ENCODE measurements at regions not wholly inside any gene's neighbourhood (a gene's known extent, or its start where the extent isn't known, plus 50 kb on each side); places are given as distances from the start of the nearest gene placed in this dataset.

GRCh38 chr2:228735697-228736096, 535.4 kb downstream of the PID1 start:
- TF ChIP-seq CTCF (IDR thresholded peaks at IDR 0.05) (no peak), POLR2A (IDR thresholded peaks at IDR 0.05) (no peak), POLR2AphosphoS5 (IDR thresholded peaks at IDR 0.05; ENCODE audit: insufficient read depth in 1 of 2, low read depth in 1 of 2) (no peak)

All from vagina (tissue), 2 donors.